ENCODE measurements at regions not wholly inside any gene's neighbourhood (a gene's known extent, or its start where the extent isn't known, plus 50 kb on each side); places are given as distances from the start of the nearest gene placed in this dataset.

DNA sequence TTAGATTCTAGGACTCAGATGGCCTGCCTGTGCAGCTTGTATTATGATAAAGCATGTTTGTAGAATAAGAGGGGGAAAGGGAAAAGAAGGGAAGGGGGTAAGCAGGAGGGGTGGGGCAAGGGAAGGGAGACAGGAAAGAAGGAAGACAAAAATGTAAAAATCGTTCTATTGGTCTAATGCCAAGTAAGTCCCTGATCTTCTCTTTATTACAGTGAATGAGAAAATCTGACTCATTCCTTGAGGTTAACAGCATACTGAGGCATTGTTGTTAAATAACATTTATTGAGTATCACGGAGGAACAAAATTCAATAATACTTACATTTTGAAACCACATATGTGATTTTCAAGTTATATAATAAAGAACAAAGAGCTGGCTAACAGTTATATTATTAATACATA is 1534.7 kb downstream of the OLFM4 start:
- Histone ChIP-seq H2AK5ac (ENCODE audit: low read depth, low read length) (no peak overlapping the region), H4K20me1 (replicated peaks in 1 of 2; ENCODE audit: control insufficient read depth in 1 of 2, insufficient read depth in 2 of 2, low read length in 2 of 2) (no peaks in the 10 kb centered on the region), H2BK5ac (ENCODE audit: low read depth, low read length) (no peak overlapping the region), H3K27me3 (replicated peaks in 1 of 4; ENCODE audit: control insufficient read depth in 3 of 4, extremely low read depth in 1 of 4, insufficient read depth in 3 of 4, low read length in 3 of 4) (no peaks in the 10 kb centered on the region), H3K4me2 (ENCODE audit: insufficient read depth in 1 of 2, low read depth in 2 of 2, low read length in 2 of 2) (no peak overlapping the region), H4K5ac (ENCODE audit: insufficient read length, low read depth, low read length) (no peak overlapping the region), H3K4me3 (ENCODE audit: extremely low read depth in 1 of 4, insufficient read depth in 2 of 4, low read depth in 3 of 4, low read length in 4 of 4) (no peak overlapping the region), H2BK12ac (ENCODE audit: low read depth, low read length) (no peak overlapping the region), H3K4me1 (replicated peaks in 1 of 4; ENCODE audit: control insufficient read depth in 3 of 4, insufficient read depth in 4 of 4, low read length in 3 of 4) (no peaks in the 10 kb centered on the region), H2BK20ac (ENCODE audit: low read length) (no peak overlapping the region), H3K4ac (replicated peaks; ENCODE audit: insufficient read length, low read depth, low read length) (no peak overlapping the region), H3K27ac (ENCODE audit: low read depth, low read length) (no peak overlapping the region), H4K91ac (replicated peaks; ENCODE audit: insufficient read length, low read length) (no peak overlapping the region), H3K79me1 (ENCODE audit: low read depth, low read length) (no peaks in the 10 kb centered on the region), H3K36me3 (ENCODE audit: control insufficient read depth in 2 of 4, insufficient read depth in 4 of 4, low read length in 3 of 4) (no peaks in the 10 kb centered on the region), H3K23ac (ENCODE audit: insufficient read length) (no peak overlapping the region), H3K56ac (replicated peaks; ENCODE audit: insufficient read length, low read depth, low read length) (no peak overlapping the region), H3K18ac (ENCODE audit: extremely low read depth, low read length) (no peak overlapping the region), H2AFZ (ENCODE audit: low read length) (no peak overlapping the region), H3K79me2 (ENCODE audit: control insufficient read depth in 1 of 2, insufficient read depth in 2 of 2, low read length in 2 of 2) (no peaks in the 10 kb centered on the region), H3K9ac (replicated peaks in 1 of 4; ENCODE audit: extremely low read depth in 1 of 4, low read depth in 3 of 4, low read length in 3 of 4) (no peak overlapping the region), H2BK15ac (ENCODE audit: low read length) (no peak overlapping the region), H3K14ac (ENCODE audit: insufficient read length) (no peak overlapping the region), H3K9me3 (ENCODE audit: insufficient read depth in 2 of 2, low read depth in 1 of 2, low read length in 1 of 2) (no peaks in the 10 kb centered on the region), H3K23me2 (ENCODE audit: low read depth, low read length) (no peaks in the 10 kb centered on the region), H2BK120ac (replicated peaks; ENCODE audit: low read depth, low read length) (no peak overlapping the region), H4K8ac (ENCODE audit: extremely low read depth, insufficient read depth, low read length) (no peak overlapping the region)
- whole genome bisulfite sequencing, 2 experiments (ENCODE audit: extremely low coverage in 1 of 2, insufficient coverage in 1 of 2, insufficient read length in 1 of 2, insufficient replicate concordance in 2 of 2, low coverage in 1 of 2, low lambda C conversion rate in 2 of 2, missing lambda C conversion rate in 1 of 2), result 85% methylated on average over 2 of the region's 2 CpGs; no CpG with 5 or more reads in 1 of the 2 experiments
- TF ChIP-seq MAFK (IDR thresholded peaks at IDR 0.05; ENCODE audit: low read depth, low read length) (no peak), TAF7 (optimal IDR thresholded peaks at IDR 0.05; ENCODE audit: borderline replicate concordance, low read depth, low read length) (no peak), SIRT6 (IDR thresholded peaks at IDR 0.05; ENCODE audit: low read length) (no peak), KDM1A (IDR thresholded peaks at IDR 0.05; ENCODE audit: borderline replicate concordance, low read length) (no peak)
- TF ChIP-seq, protein P1, sequence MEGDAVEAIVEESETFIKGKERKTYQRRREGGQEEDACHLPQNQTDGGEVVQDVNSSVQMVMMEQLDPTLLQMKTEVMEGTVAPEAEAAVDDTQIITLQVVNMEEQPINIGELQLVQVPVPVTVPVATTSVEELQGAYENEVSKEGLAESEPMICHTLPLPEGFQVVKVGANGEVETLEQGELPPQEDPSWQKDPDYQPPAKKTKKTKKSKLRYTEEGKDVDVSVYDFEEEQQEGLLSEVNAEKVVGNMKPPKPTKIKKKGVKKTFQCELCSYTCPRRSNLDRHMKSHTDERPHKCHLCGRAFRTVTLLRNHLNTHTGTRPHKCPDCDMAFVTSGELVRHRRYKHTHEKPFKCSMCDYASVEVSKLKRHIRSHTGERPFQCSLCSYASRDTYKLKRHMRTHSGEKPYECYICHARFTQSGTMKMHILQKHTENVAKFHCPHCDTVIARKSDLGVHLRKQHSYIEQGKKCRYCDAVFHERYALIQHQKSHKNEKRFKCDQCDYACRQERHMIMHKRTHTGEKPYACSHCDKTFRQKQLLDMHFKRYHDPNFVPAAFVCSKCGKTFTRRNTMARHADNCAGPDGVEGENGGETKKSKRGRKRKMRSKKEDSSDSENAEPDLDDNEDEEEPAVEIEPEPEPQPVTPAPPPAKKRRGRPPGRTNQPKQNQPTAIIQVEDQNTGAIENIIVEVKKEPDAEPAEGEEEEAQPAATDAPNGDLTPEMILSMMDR (IDR thresholded peaks at IDR 0.05; ENCODE audit: control extremely low read depth in 1 of 3, insufficient read depth in 1 of 3, low read depth in 1 of 3, low read length in 3 of 3), result no peak
- ChIA-PET POLR2A (ENCODE audit: partially characterized antibody) (no interaction called here), CTCF (ENCODE audit: partially characterized antibody) (no interaction called here)
- FAIRE-seq, result no peak
- no peak for DNase-seq (ENCODE audit: low read depth in 1 of 2, low spot score in 2 of 2)

Measured in H1 (cell line).